ENCODE measurements at regions not wholly inside any gene's neighbourhood (a gene's known extent, or its start where the extent isn't known, plus 50 kb on each side); places are given as distances from the start of the nearest gene placed in this dataset.

DNA sequence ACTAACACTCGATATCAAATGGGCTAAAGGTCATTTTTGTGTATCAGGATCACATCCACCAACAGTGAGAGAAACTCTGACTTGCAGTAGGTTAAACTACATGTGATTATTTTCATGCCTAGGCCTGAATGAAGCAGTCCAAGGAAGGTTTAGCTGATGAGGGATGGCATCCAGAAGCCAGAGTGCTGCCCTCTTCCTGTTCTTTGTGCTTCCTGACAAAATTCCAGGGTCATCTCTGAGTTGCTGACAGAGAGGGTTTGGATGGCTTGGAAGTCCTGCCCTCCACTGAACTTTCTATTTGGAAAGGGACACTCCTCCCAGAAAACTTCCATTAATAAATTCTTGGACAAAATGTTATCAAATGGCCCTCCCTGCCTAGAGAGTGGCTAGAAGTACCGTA lies 728.3 kb upstream of the SLC10A2 start:
- no peaks in the 10 kb centered on the region for H3K9me3 ChIP-seq
- TF ChIP-seq, protein P1, sequence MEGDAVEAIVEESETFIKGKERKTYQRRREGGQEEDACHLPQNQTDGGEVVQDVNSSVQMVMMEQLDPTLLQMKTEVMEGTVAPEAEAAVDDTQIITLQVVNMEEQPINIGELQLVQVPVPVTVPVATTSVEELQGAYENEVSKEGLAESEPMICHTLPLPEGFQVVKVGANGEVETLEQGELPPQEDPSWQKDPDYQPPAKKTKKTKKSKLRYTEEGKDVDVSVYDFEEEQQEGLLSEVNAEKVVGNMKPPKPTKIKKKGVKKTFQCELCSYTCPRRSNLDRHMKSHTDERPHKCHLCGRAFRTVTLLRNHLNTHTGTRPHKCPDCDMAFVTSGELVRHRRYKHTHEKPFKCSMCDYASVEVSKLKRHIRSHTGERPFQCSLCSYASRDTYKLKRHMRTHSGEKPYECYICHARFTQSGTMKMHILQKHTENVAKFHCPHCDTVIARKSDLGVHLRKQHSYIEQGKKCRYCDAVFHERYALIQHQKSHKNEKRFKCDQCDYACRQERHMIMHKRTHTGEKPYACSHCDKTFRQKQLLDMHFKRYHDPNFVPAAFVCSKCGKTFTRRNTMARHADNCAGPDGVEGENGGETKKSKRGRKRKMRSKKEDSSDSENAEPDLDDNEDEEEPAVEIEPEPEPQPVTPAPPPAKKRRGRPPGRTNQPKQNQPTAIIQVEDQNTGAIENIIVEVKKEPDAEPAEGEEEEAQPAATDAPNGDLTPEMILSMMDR (IDR thresholded peaks at IDR 0.05), result no peak
- no peak for TF ChIP-seq POLR2A (IDR thresholded peaks at IDR 0.05)
- TF ChIP-seq POLR2AphosphoS5 (IDR thresholded peaks at IDR 0.05; ENCODE audit: insufficient read depth in 1 of 2, low read depth in 1 of 2), result no peak
- H3K4me3 ChIP-seq, result no peak overlapping the region
- H3K27ac ChIP-seq, result no peak overlapping the region
- H3K36me3 ChIP-seq, result no peaks in the 10 kb centered on the region
- intact Hi-C loops (cut with DNase I), result no loop called here
- DNase-seq (ENCODE audit: extremely low spot score in 2 of 2), result no peak
- H3K27me3 ChIP-seq, result no peaks in the 10 kb centered on the region
- no peaks in the 10 kb centered on the region for H3K4me1 ChIP-seq

DNA sequence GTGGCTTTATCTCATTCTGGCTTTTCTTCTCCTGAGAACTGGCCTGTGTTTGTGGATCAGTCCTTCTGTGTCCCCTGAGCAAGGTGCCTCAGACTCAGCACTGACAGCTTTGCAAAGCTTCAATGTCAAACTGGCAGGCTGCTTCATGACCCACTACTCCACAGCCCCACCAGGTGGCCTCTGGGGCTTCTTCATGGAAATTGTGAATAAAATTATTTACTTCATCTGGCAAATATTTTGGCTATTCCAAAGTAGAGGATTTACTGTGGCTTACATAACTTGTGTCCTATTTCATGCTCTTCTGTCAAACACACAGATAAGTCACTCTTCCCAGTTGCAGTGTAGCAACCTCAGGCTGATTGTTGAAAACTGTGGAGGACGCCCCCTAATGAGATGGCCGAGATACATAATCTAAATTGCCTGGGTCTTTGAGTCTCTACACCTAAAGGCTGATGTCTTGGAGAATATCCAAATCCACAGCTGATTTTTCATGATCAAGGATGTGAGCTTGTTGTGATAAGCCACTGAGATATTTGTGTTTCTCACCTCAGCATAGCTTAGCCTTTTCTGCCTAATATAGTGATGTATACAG lies 721.9 kb upstream of the SLC10A2 start:
- TF ChIP-seq POLR2A (IDR thresholded peaks at IDR 0.05), result no peak
- TF ChIP-seq, protein P1 (IDR thresholded peaks at IDR 0.05), result no peak
- TF ChIP-seq POLR2AphosphoS5 (IDR thresholded peaks at IDR 0.05; ENCODE audit: insufficient read depth in 1 of 2, low read depth in 1 of 2), result no peak
- no peaks in the 10 kb centered on the region for H3K9me3 ChIP-seq
- H3K36me3 ChIP-seq, result no peaks in the 10 kb centered on the region
- no peak overlapping the region for H3K27ac ChIP-seq
- H3K4me1 ChIP-seq, result no peaks in the 10 kb centered on the region
- H3K4me3 ChIP-seq, result no peak overlapping the region
- intact Hi-C loops (cut with DNase I), result no loop called here
- no peaks in the 10 kb centered on the region for H3K27me3 ChIP-seq
- DNase-seq (ENCODE audit: extremely low spot score in 2 of 2), result no peak

DNA sequence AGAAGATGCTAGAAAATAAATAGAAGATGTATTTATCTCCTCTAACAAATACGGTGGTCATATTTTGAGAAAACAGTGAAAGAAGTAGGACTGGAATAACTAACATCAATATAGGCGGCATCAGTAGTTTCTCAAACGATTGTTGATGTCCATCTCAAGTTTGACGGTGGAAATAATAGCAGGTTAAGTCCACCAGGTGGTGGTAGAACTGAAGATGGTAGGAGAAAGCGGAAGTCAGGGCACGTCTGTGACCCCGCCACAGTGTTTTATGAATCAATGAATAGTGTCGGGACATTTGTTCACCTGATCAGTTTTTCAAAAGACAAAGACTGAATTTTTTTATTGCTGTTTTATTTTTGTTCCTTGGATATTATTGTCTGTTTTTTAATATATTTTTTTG lies 706.4 kb upstream of the SLC10A2 start:
- intact Hi-C loops (cut with DNase I), result no loop called here
- no peak for DNase-seq (ENCODE audit: extremely low spot score in 2 of 2)
- Histone ChIP-seq H3K27me3 (no peaks in the 10 kb centered on the region), H3K9me3 (no peaks in the 10 kb centered on the region), H3K36me3 (no peaks in the 10 kb centered on the region), H3K4me1 (no peaks in the 10 kb centered on the region), H3K27ac (no peak overlapping the region), H3K4me3 (no peak overlapping the region)
- TF ChIP-seq POLR2A (IDR thresholded peaks at IDR 0.05), result no peak
- no peak for TF ChIP-seq POLR2AphosphoS5 (IDR thresholded peaks at IDR 0.05; ENCODE audit: insufficient read depth in 1 of 2, low read depth in 1 of 2)
- TF ChIP-seq, protein P1 (IDR thresholded peaks at IDR 0.05), result no peak

DNA sequence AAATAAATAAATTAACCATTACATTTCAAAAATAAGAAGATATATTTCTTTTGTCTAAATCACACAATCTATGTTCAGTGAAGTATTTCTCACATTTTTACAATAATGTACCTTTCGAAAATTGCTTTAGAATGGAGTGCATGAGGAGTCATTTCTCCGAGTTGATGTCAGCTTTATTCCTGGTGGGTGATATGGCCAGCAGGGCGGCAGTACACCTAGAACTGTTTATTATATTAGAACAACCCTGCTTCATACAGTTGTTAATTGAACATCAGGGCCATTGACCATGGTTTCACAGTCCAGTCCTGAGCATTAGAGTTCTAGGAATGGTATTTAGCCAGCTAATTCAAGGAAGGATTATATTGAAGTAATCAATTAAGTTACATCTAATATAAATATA lies 696.3 kb upstream of the SLC10A2 start:
- no peaks in the 10 kb centered on the region for H3K4me1 ChIP-seq
- H3K4me3 ChIP-seq, result no peak overlapping the region
- no peaks in the 10 kb centered on the region for H3K36me3 ChIP-seq
- DNase-seq (ENCODE audit: extremely low spot score in 2 of 2), result no peak
- no peak overlapping the region for H3K27ac ChIP-seq
- no peaks in the 10 kb centered on the region for H3K9me3 ChIP-seq
- TF ChIP-seq, protein P1 (IDR thresholded peaks at IDR 0.05), result no peak
- no peak for TF ChIP-seq POLR2AphosphoS5 (IDR thresholded peaks at IDR 0.05; ENCODE audit: insufficient read depth in 1 of 2, low read depth in 1 of 2)
- intact Hi-C loops (cut with DNase I), result no loop called here
- no peaks in the 10 kb centered on the region for H3K27me3 ChIP-seq

DNA sequence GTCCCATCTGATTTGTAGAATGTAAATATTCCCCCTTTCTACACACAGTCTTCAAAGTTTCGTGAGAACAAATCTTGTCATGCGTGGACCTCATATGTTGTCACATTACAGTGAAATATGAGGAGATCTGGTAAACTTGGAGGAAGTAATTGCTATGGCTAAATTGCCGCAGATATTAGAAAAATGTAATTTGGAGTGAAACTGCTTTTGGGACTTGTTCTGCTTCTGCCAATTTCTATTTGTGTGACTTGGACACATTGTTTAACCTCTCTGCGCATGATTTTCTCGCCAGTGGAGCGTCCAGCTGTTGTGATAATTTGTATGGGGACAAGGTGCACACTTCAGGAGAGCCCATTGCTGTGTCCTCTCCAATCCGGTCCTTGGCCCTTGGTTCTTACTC lies 693.1 kb upstream of the SLC10A2 start:
- Histone ChIP-seq H3K4me1 (no peaks in the 10 kb centered on the region), H3K27me3 (no peaks in the 10 kb centered on the region), H3K4me3 (no peak overlapping the region), H3K27ac (no peak overlapping the region), H3K36me3 (no peaks in the 10 kb centered on the region), H3K9me3 (no peaks in the 10 kb centered on the region)
- intact Hi-C loops (cut with DNase I), result no loop called here
- DNase-seq (ENCODE audit: extremely low spot score in 2 of 2), result no peak
- TF ChIP-seq POLR2AphosphoS5 (IDR thresholded peaks at IDR 0.05; ENCODE audit: insufficient read depth in 1 of 2, low read depth in 1 of 2), result no peak
- TF ChIP-seq, protein P1 (IDR thresholded peaks at IDR 0.05), result no peak
- TF ChIP-seq POLR2A (IDR thresholded peaks at IDR 0.05), result no peak

All from vagina (tissue), 2 donors.